Loucy (cell line): ENCODE measurements at regions not wholly inside any gene's neighbourhood (a gene's known extent, or its start where the extent isn't known, plus 50 kb on each side); places are given as distances from the start of the nearest gene placed in this dataset.

ENCODE experiments used
- H2AFZ ChIP-seq: fragments of 200-600 bp; sonication (generic); 2 replicates; pipeline ENCODE4 v1.6.0; 2016; ENCODE audit warnings: antibody characterized with exemption, mild to moderate bottlenecking, low read length, moderate library complexity
- H3F3A ChIP-seq: fragments of 200-600 bp; 2 replicates; pipeline ENCODE4 v1.6.0; 2016; ENCODE audit warnings: antibody characterized with exemption, low read depth, mild to moderate bottlenecking
- H3K27me3 ChIP-seq: fragments of 200-600 bp; sonication (generic); 2 replicates; pipeline ENCODE4 v1.6.1; 2014; ENCODE audit warnings: low read length, mild to moderate bottlenecking; ENCODE audit not compliant: insufficient read depth, poor library complexity, severe bottlenecking
- H3K36me3 ChIP-seq: fragments of 200-600 bp; sonication (generic); 2 replicates; pipeline ENCODE4 v1.6.1; 2016; ENCODE audit warnings: low read length; ENCODE audit not compliant: insufficient read depth
- H3K4me1 ChIP-seq: fragments of 200-600 bp; sonication (generic); 2 replicates; pipeline ENCODE4 v1.5.1; 2014; ENCODE audit warnings: low read length, mild to moderate bottlenecking; ENCODE audit not compliant: insufficient read depth, poor library complexity, severe bottlenecking
- H3K4me2 ChIP-seq: fragments of 200-600 bp; sonication (generic); 2 replicates; pipeline ENCODE4 v1.6.0; 2014; ENCODE audit warnings: antibody characterized with exemption, low read length, low read depth, mild to moderate bottlenecking; ENCODE audit not compliant: poor library complexity, severe bottlenecking
- H3K4me3 ChIP-seq: fragments of 200-600 bp; sonication (generic); 2 replicates; pipeline ENCODE4 v1.5.1; 2014; ENCODE audit warnings: low read length, mild to moderate bottlenecking, mixed read lengths; ENCODE audit not compliant: poor library complexity, severe bottlenecking
- H3K79me2 ChIP-seq: fragments of 200-600 bp; sonication (generic); 2 replicates; pipeline ENCODE4 v1.6.1; 2014; ENCODE audit warnings: low read length; ENCODE audit not compliant: insufficient read depth
- H3K9ac ChIP-seq: fragments of 200-600 bp; sonication (generic); 2 replicates; pipeline ENCODE4 v1.6.0; 2014; ENCODE audit warnings: mild to moderate bottlenecking, low read depth, low read length, moderate library complexity; ENCODE audit not compliant: poor library complexity, severe bottlenecking
- H3K9me2 ChIP-seq: fragments of 200-600 bp; sonication (generic); replicated peaks from 2 replicates; pipeline ENCODE4 v1.6.1; 2016; ENCODE audit warnings: low read depth, low read length, mixed read lengths
- H3K9me3 ChIP-seq: fragments of 200-600 bp; sonication (generic); 2 replicates; pipeline ENCODE4 v1.6.1; 2014; ENCODE audit warnings: mild to moderate bottlenecking, antibody characterized with exemption, low read length, low read depth; ENCODE audit not compliant: insufficient read depth
- H4K20me1 ChIP-seq: fragments of 200-600 bp; sonication (generic); 2 replicates; pipeline ENCODE4 v1.6.0; 2014; ENCODE audit warnings: antibody characterized with exemption, low read length, mild to moderate bottlenecking; ENCODE audit not compliant: insufficient read depth, poor library complexity, severe bottlenecking
- EZH2phosphoT487 ChIP-seq: fragments of 200-600 bp; IDR thresholded peaks from 2 replicates; pipeline ENCODE4 v1.6.1; 2018; ENCODE audit warnings: antibody characterized with exemption, mild to moderate bottlenecking, moderate library complexity, borderline replicate concordance
- TF ChIP-seq, protein P1 (sequence below): fragments of 200-600 bp; sonication (generic); conservative IDR thresholded peaks from 2 replicates; pipeline ENCODE4 v1.5.1; 2014; ENCODE audit warnings: mild to moderate bottlenecking, antibody characterized with exemption, low read length

DNA sequence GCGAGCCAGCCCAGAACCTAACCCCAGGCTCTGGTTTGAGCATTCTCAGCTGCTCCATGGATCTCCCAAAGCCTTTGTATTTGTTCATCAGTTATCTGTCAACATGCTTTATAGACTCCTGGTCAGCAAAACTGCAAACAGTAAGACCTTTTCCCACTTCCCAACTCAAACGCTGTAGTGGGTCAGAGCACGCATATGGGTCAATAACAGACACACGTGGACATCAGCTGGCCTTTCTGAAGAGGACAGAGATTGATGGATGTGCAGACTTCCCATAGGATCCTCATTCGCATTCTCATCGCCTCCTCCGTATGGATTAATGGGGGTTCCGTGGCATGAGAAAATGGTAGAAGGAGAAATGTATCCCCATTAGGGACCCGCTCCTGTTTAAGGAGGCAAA lies 508.1 kb downstream of the EIPR1 start:
- H3K9me2 ChIP-seq = no peaks in the 10 kb centered on the region
- H3F3A ChIP-seq = no peaks in the 10 kb centered on the region
- H3K27me3 ChIP-seq = no peaks in the 10 kb centered on the region
- H2AFZ ChIP-seq = no peak overlapping the region
- H3K9me3 ChIP-seq = no peaks in the 10 kb centered on the region
- H3K9ac ChIP-seq = no peak overlapping the region
- H3K4me3 ChIP-seq = no peak overlapping the region
- no peak overlapping the region for H3K4me2 ChIP-seq
- H3K36me3 ChIP-seq = no peaks in the 10 kb centered on the region
- no peaks in the 10 kb centered on the region for H3K79me2 ChIP-seq
- TF ChIP-seq EZH2phosphoT487 = no peak
- TF ChIP-seq, protein P1, sequence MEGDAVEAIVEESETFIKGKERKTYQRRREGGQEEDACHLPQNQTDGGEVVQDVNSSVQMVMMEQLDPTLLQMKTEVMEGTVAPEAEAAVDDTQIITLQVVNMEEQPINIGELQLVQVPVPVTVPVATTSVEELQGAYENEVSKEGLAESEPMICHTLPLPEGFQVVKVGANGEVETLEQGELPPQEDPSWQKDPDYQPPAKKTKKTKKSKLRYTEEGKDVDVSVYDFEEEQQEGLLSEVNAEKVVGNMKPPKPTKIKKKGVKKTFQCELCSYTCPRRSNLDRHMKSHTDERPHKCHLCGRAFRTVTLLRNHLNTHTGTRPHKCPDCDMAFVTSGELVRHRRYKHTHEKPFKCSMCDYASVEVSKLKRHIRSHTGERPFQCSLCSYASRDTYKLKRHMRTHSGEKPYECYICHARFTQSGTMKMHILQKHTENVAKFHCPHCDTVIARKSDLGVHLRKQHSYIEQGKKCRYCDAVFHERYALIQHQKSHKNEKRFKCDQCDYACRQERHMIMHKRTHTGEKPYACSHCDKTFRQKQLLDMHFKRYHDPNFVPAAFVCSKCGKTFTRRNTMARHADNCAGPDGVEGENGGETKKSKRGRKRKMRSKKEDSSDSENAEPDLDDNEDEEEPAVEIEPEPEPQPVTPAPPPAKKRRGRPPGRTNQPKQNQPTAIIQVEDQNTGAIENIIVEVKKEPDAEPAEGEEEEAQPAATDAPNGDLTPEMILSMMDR = no peak
- no peaks in the 10 kb centered on the region for H4K20me1 ChIP-seq
- H3K4me1 ChIP-seq = no peaks in the 10 kb centered on the region

DNA sequence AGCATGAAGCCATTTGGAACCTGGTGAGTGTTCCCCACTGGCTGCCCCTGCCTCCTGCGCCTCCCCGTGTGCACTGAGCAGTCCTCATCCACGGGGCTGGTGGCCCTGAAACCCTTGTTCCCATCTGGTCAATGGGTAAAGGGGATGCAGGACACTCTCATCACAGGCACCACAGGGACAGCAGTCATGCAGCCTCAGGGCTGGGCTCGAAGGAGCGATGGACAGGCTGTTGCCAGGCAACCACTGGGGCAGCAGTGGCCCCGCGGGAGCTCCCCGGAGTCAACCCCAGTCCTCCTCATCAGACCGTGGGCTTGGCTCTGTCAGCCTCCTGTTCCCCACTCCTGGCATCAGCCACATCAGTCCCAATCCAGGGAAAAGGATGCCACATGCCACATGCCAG lies 509.5 kb downstream of the EIPR1 start:
- Histone ChIP-seq H3K27me3 (no peaks in the 10 kb centered on the region), H3K4me2 (no peak overlapping the region), H2AFZ (no peak overlapping the region), H4K20me1 (no peaks in the 10 kb centered on the region), H3K4me3 (no peak overlapping the region), H3F3A (no peaks in the 10 kb centered on the region), H3K4me1 (no peaks in the 10 kb centered on the region), H3K9me2 (no peaks in the 10 kb centered on the region), H3K36me3 (no peaks in the 10 kb centered on the region), H3K9ac (no peak overlapping the region), H3K79me2 (no peaks in the 10 kb centered on the region), H3K9me3 (no peaks in the 10 kb centered on the region)
- TF ChIP-seq, protein P1 = no peak
- no peak for TF ChIP-seq EZH2phosphoT487

DNA sequence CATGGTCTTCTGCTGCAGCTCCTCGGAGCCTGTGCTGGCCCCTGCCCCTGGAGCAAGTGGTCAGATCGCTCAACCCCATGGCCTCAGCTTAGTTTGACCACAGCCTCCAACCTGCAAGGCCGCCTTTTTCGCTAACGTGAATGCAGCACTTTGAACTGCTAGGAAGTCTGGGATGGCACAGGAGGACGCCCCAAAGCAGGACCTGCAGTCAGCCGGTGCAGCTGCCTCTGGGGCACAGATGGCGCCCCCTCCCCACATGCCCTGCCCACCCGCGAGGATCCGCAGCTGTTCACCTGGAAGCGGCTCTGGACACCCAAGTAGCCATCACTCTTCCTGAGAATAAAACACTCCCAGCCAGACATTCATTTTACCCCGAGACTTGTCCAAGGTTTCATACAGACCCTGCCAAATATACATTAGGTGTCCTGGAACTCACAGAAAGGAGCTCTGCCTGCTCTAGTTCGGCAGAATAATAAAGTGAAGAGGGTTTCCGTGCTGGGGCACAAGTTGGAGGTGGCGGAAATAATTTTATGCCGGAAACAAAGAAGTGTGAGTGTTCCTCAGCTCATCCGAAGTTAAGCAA lies 510.1 kb downstream of the EIPR1 start:
- Histone ChIP-seq H3F3A (no peaks in the 10 kb centered on the region), H3K4me2 (no peak overlapping the region), H3K4me1 (no peaks in the 10 kb centered on the region), H4K20me1 (no peaks in the 10 kb centered on the region), H3K36me3 (no peaks in the 10 kb centered on the region), H3K9me3 (no peaks in the 10 kb centered on the region), H3K27me3 (no peaks in the 10 kb centered on the region), H3K79me2 (no peaks in the 10 kb centered on the region), H2AFZ (no peak overlapping the region), H3K9me2 (no peaks in the 10 kb centered on the region), H3K4me3 (no peak overlapping the region), H3K9ac (no peak overlapping the region)
- TF ChIP-seq, protein P1 = no peak
- TF ChIP-seq EZH2phosphoT487 = no peak
